ENCODE measurements at regions not wholly inside any gene's neighbourhood (a gene's known extent, or its start where the extent isn't known, plus 50 kb on each side); places are given as distances from the start of the nearest gene placed in this dataset.

- TF ChIP-seq PRRX2 (CRISPR knock-in tag; IDR thresholded peaks at IDR 0.05), result no peak
- no peak for TF ChIP-seq JAZF1 (CRISPR knock-in tag; IDR thresholded peaks at IDR 0.05)
- no peak for TF ChIP-seq ZNF138 (CRISPR knock-in tag; conservative IDR thresholded peaks at IDR 0.05)
- no peak for TF ChIP-seq ZNF317 (CRISPR knock-in tag; IDR thresholded peaks at IDR 0.05; ENCODE audit: borderline replicate concordance, low read depth)
- no peak for TF ChIP-seq CTCF (IDR thresholded peaks at IDR 0.05)
- TF ChIP-seq CDX4 (CRISPR knock-in tag; IDR thresholded peaks at IDR 0.05; ENCODE audit: borderline replicate concordance), result no peak
- no peak for TF ChIP-seq ETV6 (CRISPR knock-in tag; IDR thresholded peaks at IDR 0.05)
- no peak for TF ChIP-seq NFATC4 (CRISPR knock-in tag; IDR thresholded peaks at IDR 0.05)
- TF ChIP-seq ELF4 (CRISPR knock-in tag; IDR thresholded peaks at IDR 0.05; ENCODE audit: low read depth), result no peak
- TF ChIP-seq NFE2L1 (CRISPR knock-in tag; IDR thresholded peaks at IDR 0.05), result no peak
- no peak for TF ChIP-seq RORB (CRISPR knock-in tag; IDR thresholded peaks at IDR 0.05)
- TF ChIP-seq FOXJ3 (CRISPR knock-in tag; IDR thresholded peaks at IDR 0.05; ENCODE audit: borderline replicate concordance), result no peak
Observed at GRCh38 chr11:91771961-91772360, 452.7 kb upstream of the FAT3 start (continued).

GRCh38 chr11:91768783-91769182 is 455.8 kb upstream of the FAT3 start:
- H3K4me1 Mint-ChIP-seq, result 0 out of 2 replicates have a peak, but pooled peaks cover 2% of the 10 kb centered on the region
- no peaks in the 10 kb centered on the region for H3K36me3 Mint-ChIP-seq
- ATAC-seq (no peak), DNase-seq (ENCODE audit: low spot score) (no peak)
- CTCF ChIA-PET, result no interaction called here
- no peak overlapping the region for H3K4me3 Mint-ChIP-seq
- POLR2A ChIA-PET, result no interaction called here
- no peaks in the 10 kb centered on the region for H3K27me3 Mint-ChIP-seq (ENCODE audit: low read depth)
- no peak overlapping the region for H3K27ac Mint-ChIP-seq
- peaks cover 10% of the 10 kb centered on the region for H3K9me3 Mint-ChIP-seq
- TF ChIP-seq TCF7 (CRISPR knock-in tag; IDR thresholded peaks at IDR 0.05; ENCODE audit: low read depth) (no peak), JUN (CRISPR knock-in tag; IDR thresholded peaks at IDR 0.05) (no peak), FOXP1 (CRISPR knock-in tag; IDR thresholded peaks at IDR 0.05; ENCODE audit: borderline replicate concordance) (no peak), SMAD4 (CRISPR knock-in tag; IDR thresholded peaks at IDR 0.05) (no peak), KAT7 (CRISPR knock-in tag; IDR thresholded peaks at IDR 0.05; ENCODE audit: borderline replicate concordance) (no peak), PRDM15 (CRISPR knock-in tag; IDR thresholded peaks at IDR 0.05) (no peak), ZSCAN18 (CRISPR knock-in tag; IDR thresholded peaks at IDR 0.05) (no peak), ZNF281 (CRISPR knock-in tag; IDR thresholded peaks at IDR 0.05) (no peak), FOXP4 (CRISPR knock-in tag; IDR thresholded peaks at IDR 0.05) (no peak), SP1 (CRISPR knock-in tag; conservative IDR thresholded peaks at IDR 0.05) (no peak), ZNF121 (CRISPR knock-in tag; IDR thresholded peaks at IDR 0.05) (no peak), NFE2L1 (CRISPR knock-in tag; IDR thresholded peaks at IDR 0.05) (no peak), STAT6 (CRISPR knock-in tag; conservative IDR thresholded peaks at IDR 0.05; ENCODE audit: low read depth) (no peak)
